Ishikawa (cell line): ENCODE measurements at regions not wholly inside any gene's neighbourhood (a gene's known extent, or its start where the extent isn't known, plus 50 kb on each side); places are given as distances from the start of the nearest gene placed in this dataset.

Source experiments
- CEBPB ChIP-seq: IDR thresholded peaks from 2 replicates; pipeline ENCODE4 v1.6.1; 2012
- CREB1 ChIP-seq: IDR thresholded peaks from 2 replicates; pipeline ENCODE4 v1.6.1; 2012; ENCODE audit warnings: low read depth
- EGR1 ChIP-seq: IDR thresholded peaks from 2 replicates; pipeline ENCODE4 v1.6.1; 2012
- EP300 ChIP-seq: IDR thresholded peaks from 2 replicates; pipeline ENCODE4 v1.6.1; 2012; ENCODE audit warnings: borderline replicate concordance
- FOXM1 ChIP-seq: IDR thresholded peaks from 2 replicates; pipeline ENCODE4 v1.6.1; 2012; ENCODE audit warnings: low read depth, borderline replicate concordance
- NFIC ChIP-seq: IDR thresholded peaks from 2 replicates; pipeline ENCODE4 v1.6.1; 2012
- RAD21 ChIP-seq: IDR thresholded peaks from 2 replicates; pipeline ENCODE4 v1.6.1; 2012; ENCODE audit warnings: low read depth
- TAF1 ChIP-seq: IDR thresholded peaks from 2 replicates; pipeline ENCODE4 v1.6.1; 2012; ENCODE audit warnings: low read depth, mild to moderate bottlenecking
- TCF12 ChIP-seq: IDR thresholded peaks from 2 replicates; pipeline ENCODE4 v1.6.1; 2012; ENCODE audit warnings: low read depth
- TEAD4 ChIP-seq: IDR thresholded peaks from 2 replicates; pipeline ENCODE4 v1.6.1; 2012
- YY1 ChIP-seq: IDR thresholded peaks from 2 replicates; pipeline ENCODE4 v1.6.1; 2012; ENCODE audit warnings: low read depth
- ZBTB7A ChIP-seq: IDR thresholded peaks from 2 replicates; pipeline ENCODE4 v1.6.1; 2012; ENCODE audit warnings: low read depth
- TF ChIP-seq, protein P1 (sequence below): IDR thresholded peaks from 2 replicates; pipeline ENCODE4 v1.6.1; 2012
- TF ChIP-seq, protein P2 (sequence below): IDR thresholded peaks from 2 replicates; pipeline ENCODE4 v1.6.1; 2012; ENCODE audit warnings: low read depth, mild to moderate bottlenecking
- TF ChIP-seq, protein P3 (sequence below): IDR thresholded peaks from 2 replicates; pipeline ENCODE4 v1.6.1; 2012

DNA sequence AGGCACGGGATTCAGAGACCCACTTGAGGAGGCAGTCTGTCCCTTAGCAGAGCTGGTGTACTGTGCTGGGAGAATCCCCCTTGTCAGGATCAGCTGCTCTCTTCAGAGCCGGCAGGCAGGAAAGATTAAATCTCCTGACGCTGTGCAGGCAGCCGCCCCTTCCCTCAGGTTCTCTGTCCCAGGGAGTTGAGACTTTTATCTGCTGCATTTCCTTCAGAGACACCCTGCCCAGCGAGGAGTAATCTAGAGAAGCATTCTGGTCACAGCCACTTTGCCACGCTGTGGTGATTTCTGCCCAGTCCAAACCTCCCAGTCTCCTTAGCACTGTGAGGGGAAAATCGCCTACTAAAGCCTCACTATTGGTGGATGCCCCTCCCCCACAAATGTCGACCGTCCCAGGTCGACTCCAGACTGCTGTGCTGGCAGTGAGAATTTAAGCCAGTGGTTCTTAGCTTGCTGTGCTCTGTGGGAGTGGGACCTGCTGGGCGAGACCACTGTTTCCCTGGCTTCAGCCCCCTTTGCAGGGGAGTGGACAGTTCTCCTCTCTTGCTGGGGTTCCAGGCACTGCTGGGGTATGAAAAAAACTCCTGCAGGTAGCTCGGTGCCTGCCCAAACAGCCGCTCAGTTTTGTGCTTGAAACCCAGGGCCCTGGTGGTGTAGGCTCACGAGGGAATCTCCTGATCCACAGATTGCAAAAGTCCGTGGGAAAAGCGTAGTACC is 265.4 kb downstream of the ZWINT start:
- TF ChIP-seq TEAD4 (no peak), CEBPB (no peak)

DNA sequence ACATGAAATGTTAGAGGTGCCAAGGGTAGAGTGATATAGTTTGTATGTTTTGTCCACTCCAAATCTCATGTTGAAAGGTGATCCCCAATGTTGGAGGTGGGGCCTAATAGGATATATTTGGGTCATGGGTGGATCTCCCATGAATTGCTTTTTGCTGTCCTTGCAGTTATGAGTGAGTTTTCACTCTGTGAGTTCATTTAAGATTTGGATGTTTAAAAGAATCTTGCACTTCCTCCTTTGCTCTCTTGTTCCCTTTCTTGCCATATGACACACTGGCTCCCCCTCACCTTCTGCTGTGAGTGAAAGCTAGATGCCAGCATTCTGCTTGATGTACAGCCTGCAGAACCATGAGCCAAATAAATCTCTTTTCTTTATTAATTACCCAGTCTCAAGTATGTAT is 269.2 kb downstream of the ZWINT start:
- TF ChIP-seq CEBPB (no peak), EGR1 (no peak), YY1 (no peak), RAD21 (no peak), FOXM1 (no peak), TEAD4 (no peak), EP300 (no peak), TAF1 (no peak), CREB1 (no peak), TCF12 (no peak), ZBTB7A (no peak), NFIC (no peak)
- TF ChIP-seq, protein P1, sequence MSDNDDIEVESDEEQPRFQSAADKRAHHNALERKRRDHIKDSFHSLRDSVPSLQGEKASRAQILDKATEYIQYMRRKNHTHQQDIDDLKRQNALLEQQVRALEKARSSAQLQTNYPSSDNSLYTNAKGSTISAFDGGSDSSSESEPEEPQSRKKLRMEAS = no peak
- TF ChIP-seq, protein P2, sequence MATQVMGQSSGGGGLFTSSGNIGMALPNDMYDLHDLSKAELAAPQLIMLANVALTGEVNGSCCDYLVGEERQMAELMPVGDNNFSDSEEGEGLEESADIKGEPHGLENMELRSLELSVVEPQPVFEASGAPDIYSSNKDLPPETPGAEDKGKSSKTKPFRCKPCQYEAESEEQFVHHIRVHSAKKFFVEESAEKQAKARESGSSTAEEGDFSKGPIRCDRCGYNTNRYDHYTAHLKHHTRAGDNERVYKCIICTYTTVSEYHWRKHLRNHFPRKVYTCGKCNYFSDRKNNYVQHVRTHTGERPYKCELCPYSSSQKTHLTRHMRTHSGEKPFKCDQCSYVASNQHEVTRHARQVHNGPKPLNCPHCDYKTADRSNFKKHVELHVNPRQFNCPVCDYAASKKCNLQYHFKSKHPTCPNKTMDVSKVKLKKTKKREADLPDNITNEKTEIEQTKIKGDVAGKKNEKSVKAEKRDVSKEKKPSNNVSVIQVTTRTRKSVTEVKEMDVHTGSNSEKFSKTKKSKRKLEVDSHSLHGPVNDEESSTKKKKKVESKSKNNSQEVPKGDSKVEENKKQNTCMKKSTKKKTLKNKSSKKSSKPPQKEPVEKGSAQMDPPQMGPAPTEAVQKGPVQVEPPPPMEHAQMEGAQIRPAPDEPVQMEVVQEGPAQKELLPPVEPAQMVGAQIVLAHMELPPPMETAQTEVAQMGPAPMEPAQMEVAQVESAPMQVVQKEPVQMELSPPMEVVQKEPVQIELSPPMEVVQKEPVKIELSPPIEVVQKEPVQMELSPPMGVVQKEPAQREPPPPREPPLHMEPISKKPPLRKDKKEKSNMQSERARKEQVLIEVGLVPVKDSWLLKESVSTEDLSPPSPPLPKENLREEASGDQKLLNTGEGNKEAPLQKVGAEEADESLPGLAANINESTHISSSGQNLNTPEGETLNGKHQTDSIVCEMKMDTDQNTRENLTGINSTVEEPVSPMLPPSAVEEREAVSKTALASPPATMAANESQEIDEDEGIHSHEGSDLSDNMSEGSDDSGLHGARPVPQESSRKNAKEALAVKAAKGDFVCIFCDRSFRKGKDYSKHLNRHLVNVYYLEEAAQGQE = no peak
- TF ChIP-seq, protein P3, sequence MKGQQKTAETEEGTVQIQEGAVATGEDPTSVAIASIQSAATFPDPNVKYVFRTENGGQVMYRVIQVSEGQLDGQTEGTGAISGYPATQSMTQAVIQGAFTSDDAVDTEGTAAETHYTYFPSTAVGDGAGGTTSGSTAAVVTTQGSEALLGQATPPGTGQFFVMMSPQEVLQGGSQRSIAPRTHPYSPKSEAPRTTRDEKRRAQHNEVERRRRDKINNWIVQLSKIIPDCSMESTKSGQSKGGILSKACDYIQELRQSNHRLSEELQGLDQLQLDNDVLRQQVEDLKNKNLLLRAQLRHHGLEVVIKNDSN = no peak

DNA sequence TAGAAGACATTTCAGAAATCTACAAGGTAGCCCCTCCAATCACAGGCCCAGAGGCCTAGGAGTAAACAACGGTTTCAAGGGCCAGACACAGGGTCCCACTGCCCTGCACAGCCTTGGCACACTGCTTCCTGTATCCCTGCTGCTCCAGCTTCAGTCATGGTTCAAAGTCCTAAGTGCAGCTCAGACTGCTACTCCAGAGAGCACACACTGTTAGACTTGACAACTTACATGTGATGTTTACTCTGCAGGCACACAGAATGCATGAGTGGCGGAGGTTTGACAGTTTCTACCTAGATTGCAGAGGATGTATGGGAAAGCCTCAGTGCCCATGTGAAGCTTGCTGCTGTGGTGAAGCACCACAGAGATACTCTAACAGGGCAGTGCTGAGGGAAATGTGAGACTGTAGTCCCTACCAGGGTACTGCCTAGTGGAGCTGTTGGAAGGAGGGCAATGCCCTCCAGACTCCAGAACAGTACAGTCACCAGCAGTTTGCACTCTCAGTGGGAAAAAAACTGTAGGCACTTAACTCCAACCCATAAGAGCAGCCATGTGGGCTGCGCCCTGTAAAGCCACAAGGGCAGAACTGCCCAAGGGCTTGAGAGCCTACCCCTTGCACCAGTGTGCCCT is 270.0 kb downstream of the ZWINT start:
- no peak for TF ChIP-seq EGR1
- no peak for TF ChIP-seq FOXM1
- no peak for TF ChIP-seq TAF1
- no peak for TF ChIP-seq CEBPB
- TF ChIP-seq RAD21 = no peak
- no peak for TF ChIP-seq CREB1
- TF ChIP-seq TCF12 = no peak
- TF ChIP-seq ZBTB7A = no peak
- TF ChIP-seq EP300 = no peak
- TF ChIP-seq TEAD4 = no peak
- TF ChIP-seq, protein P1 = no peak
- TF ChIP-seq, protein P3 = no peak

DNA sequence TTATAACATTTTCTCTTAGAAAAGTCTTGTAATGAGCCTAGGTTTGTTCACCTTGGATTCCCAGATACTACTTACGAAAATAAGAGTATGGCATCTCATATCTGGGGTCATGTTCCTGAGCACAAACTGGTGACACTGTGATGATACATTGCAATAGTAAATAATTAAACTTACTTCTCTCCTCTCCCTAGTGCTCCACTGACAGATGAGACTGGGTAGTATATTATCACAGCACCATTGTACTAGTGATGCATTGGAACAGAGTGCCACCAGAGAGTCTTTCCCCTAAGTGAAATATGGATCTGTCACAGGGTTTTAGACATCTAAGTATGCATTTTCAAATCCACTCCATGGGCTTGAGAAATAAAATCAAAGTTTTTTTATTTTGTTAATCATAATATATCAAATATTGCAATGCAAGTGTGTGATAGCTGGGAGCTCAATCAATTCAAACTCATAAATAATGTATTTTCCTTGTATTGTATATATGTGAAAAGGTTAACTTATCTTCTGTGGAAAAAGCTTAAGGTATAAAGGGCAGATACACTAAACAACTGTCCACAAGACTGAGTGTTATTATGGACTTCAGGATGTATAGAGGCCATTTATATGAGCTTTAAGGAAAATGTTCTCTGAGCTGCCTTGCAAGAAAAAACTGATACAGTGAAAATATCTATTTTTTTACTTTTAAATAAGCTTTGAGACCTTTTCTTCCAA is 275.5 kb downstream of the ZWINT start:
- TF ChIP-seq TEAD4 = no peak
- TF ChIP-seq ZBTB7A = no peak
- TF ChIP-seq TAF1 = no peak
- no peak for TF ChIP-seq TCF12
- TF ChIP-seq YY1 = no peak
- no peak for TF ChIP-seq FOXM1
- TF ChIP-seq EGR1 = no peak

DNA sequence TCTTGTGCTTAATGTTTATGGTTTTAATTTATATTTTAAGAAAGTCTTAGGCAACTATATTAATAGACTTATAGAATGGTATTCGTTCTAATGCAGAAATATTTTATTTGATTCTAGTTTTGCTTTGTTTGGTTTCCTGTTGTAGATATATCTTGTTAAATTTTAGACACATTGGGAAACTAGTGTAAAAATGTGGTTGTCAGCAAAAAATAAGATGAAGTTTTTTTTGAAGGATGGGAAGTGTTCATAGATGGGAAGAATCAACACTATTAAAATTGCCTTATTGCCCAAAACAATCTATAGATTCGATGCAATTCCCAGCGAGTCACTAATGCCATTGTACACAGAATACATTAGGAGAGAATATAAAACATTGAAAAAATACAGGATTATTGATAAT is 278.9 kb downstream of the ZWINT start:
- TF ChIP-seq, protein P3 = no peak
- no peak for TF ChIP-seq ZBTB7A
- TF ChIP-seq NFIC = no peak
- TF ChIP-seq FOXM1 = no peak
- TF ChIP-seq, protein P2 = no peak
- no peak for TF ChIP-seq EGR1
- TF ChIP-seq TEAD4 = no peak
- TF ChIP-seq CEBPB = no peak
- no peak for TF ChIP-seq TCF12
- no peak for TF ChIP-seq CREB1
- TF ChIP-seq, protein P1 = no peak
- TF ChIP-seq TAF1 = no peak
- no peak for TF ChIP-seq EP300
- no peak for TF ChIP-seq YY1
- no peak for TF ChIP-seq RAD21
